ENCODE measurements at regions not wholly inside any gene's neighbourhood (a gene's known extent, or its start where the extent isn't known, plus 50 kb on each side); places are given as distances from the start of the nearest gene placed in this dataset.

DNA sequence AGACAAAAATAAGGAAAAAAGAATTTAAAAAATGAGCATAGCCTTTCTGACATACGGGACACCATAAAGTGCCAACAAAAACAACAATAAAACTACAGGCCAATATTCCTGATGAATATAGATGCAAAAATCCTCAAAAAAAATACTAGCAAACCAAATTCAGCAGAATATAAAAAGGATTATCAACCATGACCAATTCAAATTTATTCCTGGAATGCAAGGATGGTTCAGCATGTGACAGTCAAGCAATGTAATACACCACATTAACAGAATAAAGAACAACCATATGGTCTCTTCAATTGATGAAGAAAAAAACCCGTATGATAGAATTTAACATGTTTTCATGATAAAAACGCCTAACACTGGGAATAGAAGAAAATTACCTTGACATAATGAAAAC, 341.7 kb downstream of the PYDC2 start:
- no peak overlapping the region for H3K4me3 ChIP-seq (ENCODE audit: low read depth, low read length)
- TF ChIP-seq, protein P1, sequence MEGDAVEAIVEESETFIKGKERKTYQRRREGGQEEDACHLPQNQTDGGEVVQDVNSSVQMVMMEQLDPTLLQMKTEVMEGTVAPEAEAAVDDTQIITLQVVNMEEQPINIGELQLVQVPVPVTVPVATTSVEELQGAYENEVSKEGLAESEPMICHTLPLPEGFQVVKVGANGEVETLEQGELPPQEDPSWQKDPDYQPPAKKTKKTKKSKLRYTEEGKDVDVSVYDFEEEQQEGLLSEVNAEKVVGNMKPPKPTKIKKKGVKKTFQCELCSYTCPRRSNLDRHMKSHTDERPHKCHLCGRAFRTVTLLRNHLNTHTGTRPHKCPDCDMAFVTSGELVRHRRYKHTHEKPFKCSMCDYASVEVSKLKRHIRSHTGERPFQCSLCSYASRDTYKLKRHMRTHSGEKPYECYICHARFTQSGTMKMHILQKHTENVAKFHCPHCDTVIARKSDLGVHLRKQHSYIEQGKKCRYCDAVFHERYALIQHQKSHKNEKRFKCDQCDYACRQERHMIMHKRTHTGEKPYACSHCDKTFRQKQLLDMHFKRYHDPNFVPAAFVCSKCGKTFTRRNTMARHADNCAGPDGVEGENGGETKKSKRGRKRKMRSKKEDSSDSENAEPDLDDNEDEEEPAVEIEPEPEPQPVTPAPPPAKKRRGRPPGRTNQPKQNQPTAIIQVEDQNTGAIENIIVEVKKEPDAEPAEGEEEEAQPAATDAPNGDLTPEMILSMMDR (IDR thresholded peaks at IDR 0.05; ENCODE audit: insufficient read depth, low read depth, low read length): no peak
- no peak for DNase-seq (ENCODE audit: low read depth)

DNA sequence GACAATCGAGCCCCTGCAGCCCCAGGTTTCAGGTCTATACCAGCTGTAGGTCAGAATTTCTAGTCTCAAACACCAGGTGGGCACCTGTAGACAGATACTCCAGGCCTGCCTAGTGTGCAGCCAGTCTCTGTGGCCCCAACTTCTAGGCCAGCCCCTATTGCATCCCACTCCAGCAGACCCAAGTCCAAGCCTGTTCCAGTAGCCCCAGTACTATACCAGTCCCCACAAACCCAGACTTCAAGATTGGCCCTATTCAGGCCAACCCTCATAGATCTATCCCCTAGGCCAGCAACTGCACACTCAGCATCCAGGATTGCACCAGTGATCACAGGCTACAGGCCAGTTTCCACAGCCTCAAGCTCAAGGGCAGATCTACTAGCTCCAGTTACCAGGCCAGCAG, 344.0 kb downstream of the PYDC2 start:
- TF ChIP-seq, protein P1 (IDR thresholded peaks at IDR 0.05; ENCODE audit: insufficient read depth, low read depth, low read length): no peak
- DNase-seq (ENCODE audit: low read depth): no peak
- no peak overlapping the region for H3K4me3 ChIP-seq (ENCODE audit: low read depth, low read length)

DNA sequence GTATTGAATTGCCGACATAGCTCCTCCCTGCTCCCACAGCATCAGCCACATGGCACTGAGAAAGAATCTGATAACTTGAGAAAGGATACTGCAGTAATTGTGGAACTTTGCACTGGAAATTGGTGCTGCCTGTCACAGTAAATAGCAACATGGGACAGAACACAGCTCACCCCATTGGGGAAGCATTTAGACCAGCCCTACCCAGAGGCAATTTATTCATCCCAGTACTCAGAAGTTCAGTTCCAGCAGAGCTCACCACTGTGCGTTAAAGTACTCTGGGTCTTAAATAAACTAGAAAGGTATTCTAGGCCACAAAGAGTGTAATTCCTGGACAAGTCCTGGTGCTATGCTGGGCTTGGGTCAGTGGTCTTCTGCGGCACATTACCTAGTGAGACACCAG, 347.1 kb downstream of the PYDC2 start:
- DNase-seq (ENCODE audit: low read depth): no peak

DNA sequence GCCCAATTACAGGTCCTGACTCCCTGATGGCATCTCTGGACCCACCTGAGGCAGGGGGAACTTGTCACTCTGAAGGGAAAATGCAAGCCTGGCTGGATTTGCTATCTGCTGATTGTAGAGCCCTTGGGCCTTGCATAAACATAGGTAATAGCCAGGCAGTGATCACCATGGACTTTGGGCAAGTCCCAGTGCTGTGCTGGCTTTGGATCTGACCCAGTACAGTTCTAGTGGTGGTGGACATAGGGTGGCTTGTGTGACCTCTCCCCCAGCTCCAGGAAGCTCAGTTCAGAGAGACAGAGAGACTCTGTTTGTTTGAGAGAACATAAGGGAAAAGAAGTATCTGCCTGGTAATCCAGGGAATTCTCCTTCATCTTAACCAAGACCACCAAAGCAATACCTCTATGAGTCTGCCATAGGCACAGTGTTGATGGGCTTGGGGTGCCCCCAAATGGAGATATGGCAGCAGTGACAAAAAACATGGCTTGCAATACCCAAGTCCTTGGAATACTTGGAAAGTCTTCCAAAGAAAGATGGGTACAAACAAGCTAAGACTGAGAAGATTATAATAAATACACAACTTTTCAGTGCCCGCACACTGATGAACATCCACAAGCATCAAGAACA, 348.5 kb downstream of the PYDC2 start:
- H3K4me3 ChIP-seq (ENCODE audit: low read depth, low read length): no peak overlapping the region
- no peak for DNase-seq (ENCODE audit: low read depth)
- TF ChIP-seq, protein P1 (IDR thresholded peaks at IDR 0.05; ENCODE audit: insufficient read depth, low read depth, low read length): no peak

More for the DNA sequence above, 347.1 kb downstream of the PYDC2 start:
- H3K4me3 ChIP-seq (ENCODE audit: low read depth, low read length): no peak overlapping the region
- TF ChIP-seq, protein P1 (IDR thresholded peaks at IDR 0.05; ENCODE audit: insufficient read depth, low read depth, low read length): no peak

DNA sequence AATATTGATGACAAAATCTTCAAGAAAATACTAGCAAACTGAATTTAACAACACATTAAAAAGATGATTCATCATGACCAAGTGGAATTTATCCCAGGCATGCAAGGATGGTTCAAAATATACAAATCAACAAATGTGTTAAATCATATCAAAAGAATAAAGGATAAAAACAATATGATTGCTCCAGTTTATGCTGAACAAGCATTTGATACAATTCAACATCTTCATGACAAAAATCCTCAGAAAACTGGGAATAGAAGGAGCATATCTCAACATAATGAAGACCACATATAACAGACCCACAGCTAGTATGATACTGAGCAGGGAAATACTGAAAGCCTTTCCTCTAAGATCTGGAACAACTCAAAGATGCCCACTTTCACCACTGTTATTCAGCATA, 352.3 kb downstream of the PYDC2 start:
- no peak overlapping the region for H3K4me3 ChIP-seq (ENCODE audit: low read depth, low read length)
- no peak for DNase-seq (ENCODE audit: low read depth)
- TF ChIP-seq, protein P1 (IDR thresholded peaks at IDR 0.05; ENCODE audit: insufficient read depth, low read depth, low read length): no peak

DNA sequence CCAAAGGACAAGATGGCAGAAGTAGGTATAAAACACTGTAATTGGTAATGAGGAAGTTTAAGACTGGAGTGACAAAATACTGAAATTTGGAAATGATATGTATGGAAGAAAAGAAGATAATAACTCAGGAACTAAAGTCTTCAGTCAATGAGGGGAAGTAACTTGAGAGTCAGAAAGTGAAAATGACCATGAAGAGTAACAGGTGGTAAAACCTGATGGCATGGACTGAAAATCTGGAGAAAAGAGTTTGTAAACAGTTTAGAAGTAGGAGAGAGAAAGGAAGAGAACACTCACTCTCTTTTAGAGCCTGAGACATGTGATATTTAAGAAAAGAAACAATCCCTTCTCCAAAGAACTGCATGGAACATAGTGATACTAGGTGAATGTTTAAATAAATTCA, 387.9 kb downstream of the PYDC2 start:
- DNase-seq (ENCODE audit: low read depth): no peak
- no peak overlapping the region for H3K4me3 ChIP-seq (ENCODE audit: low read depth, low read length)
- TF ChIP-seq, protein P1 (IDR thresholded peaks at IDR 0.05; ENCODE audit: insufficient read depth, low read depth, low read length): no peak

DNA sequence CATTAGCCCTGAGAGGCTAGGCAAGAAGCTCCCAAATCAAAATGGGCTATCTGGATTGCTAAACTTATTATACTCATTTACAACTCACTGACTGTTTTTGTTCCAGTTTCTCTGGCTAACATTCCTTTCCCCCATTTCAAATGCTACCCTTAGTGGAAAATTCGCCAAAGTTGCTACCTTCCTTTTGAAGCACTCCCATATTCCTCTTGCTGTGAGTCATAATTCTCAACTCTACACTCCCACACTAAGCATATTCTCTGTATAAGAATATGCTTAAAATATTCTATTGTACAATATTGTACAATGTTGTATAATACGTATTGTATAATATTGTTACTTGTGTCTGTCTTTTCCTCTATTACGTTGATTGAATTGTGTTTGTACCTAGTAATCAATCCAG, 398.6 kb downstream of the PYDC2 start:
- TF ChIP-seq, protein P1 (IDR thresholded peaks at IDR 0.05; ENCODE audit: insufficient read depth, low read depth, low read length): no peak
- DNase-seq (ENCODE audit: low read depth): no peak
- no peak overlapping the region for H3K4me3 ChIP-seq (ENCODE audit: low read depth, low read length)
